Left renal pelvis (tissue), 4 donors: ENCODE measurements at regions not wholly inside any gene's neighbourhood (a gene's known extent, or its start where the extent isn't known, plus 50 kb on each side); places are given as distances from the start of the nearest gene placed in this dataset.
A peak's percentile ranks its signal among the peaks of the same experiment; 100 is the strongest.

ENCODE experiments used
- DNase-seq, 4 donors: peaks; one replicate each; pipeline ENCODE4 v3.0.0-alpha.2; 2013; ENCODE audit warnings: low read depth in 4 of 4, low spot score in 3 of 4

DNA sequence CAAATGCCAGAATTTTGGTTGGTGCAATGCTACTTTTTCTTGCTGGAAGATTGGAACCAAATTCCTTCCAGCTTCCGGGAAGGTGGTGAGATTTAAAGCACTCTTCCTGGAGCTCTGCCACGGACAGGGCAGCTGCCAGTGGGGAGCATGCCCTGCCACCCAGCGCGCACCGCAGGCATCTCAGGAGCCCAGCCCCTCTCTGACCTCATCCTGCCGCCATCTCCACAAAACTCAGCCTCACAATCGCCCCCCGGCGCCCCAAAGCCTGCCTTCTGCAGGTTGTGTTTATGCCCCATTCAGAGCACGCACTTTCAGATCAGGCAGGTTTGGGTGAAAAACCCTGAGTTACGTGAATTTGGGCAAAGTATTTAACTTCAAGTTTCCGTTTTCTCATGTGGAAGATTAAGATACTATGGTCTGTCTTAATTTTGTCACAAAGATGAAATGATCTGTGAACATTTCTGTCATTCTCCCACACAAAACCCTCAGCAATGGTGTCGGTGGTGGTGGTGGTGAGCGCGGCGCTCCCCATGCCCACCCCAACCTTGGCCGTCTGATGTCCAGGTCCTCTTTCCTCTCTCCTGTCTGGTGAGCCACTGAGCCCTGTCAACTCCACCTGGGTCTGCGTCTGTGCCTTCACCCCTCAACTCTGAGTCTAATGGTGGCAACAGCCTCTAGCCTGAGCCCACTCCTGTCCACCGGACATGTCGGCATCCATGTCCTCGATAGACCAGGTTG, 282.8 kb upstream of the SALL3 start:
- no peak for DNase-seq

DNA sequence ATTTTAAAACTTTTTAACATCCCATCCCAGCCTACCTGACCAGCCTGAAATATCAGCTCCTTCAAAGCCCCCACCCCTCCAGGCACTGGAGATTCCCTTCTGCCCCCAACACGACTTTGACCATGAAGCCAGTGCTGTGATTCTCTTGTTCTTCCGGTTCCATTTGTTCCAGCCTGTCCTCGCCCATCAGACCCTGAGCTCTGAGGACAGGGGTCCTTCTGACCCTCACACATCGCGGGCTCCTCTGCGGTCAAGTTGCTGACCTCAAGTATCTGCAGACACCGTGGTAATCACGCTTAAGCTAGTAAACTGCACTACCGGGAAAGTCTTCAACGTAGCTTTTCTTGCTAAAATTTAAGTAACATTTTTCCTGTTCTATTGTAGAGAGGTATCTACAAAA, 282.2 kb upstream of the SALL3 start:
- no peak for DNase-seq

DNA sequence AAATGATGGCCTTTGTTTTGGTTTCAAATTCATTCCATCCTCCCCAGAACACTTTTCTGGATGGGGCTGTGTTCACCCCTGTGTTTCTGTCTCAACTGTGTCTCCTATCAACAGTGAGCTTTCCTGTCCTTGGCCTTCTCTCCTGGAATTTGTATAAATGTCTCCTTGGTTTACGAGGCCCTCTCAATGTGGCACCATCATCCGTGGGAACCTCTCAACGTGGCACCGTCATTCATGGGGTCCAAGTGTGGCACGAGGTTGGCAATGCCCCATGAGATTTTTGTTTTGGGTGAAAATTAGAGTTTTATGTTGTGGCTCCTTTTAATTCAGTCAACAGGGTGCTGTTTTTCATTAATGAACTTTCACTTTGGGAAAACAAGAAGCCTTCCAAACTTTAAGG, 280.7 kb upstream of the SALL3 start:
- no peak for DNase-seq

DNA sequence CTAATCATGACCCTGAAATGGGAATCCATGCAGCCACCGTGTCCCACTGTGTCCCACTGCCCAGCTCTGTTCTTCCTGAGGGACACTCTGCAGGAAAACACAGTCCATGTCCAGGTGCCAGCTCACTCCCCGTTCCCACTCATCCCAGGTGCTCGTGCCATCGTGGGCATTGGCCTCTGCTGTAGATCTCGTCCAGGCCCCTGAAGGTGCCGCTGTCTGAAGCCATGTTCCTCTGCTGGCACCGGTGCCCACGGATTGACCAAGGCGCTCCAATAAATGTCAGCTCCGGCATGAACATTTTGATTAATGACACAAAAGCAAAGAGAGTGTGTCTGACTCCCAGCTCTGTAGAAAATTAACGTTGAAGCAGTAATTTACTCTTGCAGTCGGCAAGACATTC, 280.1 kb upstream of the SALL3 start:
- DNase-seq = no peak

DNA sequence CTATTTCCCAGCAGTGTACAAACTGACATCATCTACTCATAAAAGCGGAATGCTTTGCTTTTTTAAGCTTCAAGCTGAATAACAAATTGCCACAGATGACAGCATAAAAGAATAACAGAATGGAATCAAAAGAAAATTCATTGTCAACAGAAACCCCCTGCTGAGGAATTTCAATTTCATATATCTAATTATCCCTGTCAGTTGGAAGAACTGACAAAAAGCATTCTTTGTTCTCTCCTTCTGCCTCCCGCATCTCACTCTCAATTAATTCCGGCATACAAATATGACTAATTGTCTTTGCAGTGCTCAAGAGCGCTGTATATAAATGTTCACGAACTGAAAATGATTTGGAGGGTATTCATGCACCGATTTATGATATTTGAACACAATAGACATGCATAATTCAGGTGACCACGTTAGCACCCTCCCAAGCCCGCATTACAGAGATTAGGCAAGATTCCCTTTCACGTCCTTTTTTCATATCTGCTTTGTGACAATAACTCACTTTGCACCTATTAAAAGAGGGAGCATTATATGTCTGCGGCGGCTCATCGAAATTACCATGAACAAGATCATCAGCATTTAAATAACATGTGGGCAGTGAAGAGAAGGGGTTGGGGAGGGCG, 277.7 kb upstream of the SALL3 start:
- DNase-seq = no peak

DNA sequence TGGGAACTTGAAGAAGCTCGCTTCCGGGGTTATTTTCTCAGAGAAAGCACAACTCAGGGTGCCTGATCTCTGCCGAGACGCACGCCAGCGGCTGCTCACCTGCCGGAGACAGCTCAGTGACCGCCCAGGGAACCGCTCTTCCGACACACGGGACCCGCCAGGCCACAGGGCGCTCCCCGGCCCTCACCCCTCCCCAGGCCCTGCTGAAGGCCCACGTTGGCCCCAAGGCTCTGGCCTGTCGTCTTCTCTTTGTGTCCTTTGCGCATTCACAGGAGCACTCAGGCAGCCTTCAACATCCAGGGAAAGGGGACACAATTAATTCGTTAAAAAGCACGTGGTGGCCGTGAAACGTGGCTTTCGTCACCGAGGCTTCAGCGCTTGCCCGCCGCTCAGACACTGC, 276.3 kb upstream of the SALL3 start:
- no peak for DNase-seq

DNA sequence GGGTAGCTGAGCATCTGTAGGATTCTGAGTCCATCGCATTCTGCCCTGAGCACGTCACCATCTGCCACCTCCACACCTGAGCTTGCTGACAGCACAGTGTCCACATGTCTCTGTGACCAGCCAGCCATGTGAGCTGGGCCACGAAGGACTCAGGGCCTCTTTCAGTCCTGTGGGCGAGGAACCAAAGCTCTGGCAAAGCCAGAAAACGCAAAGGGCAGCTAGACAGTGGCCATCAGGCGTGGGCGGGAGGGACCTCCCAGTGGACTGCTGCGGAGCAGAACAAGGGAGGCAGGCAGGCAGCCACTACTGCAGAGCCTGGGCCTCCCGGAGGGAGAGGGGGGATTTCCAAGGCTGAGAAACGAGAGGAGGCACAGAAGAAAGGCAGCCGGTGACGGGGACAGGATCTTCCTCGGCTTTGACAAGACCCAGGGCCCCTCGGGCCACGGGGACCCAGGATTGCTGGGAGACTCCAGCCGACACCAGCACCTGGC, 274.6 kb upstream of the SALL3 start:
- no peak for DNase-seq

DNA sequence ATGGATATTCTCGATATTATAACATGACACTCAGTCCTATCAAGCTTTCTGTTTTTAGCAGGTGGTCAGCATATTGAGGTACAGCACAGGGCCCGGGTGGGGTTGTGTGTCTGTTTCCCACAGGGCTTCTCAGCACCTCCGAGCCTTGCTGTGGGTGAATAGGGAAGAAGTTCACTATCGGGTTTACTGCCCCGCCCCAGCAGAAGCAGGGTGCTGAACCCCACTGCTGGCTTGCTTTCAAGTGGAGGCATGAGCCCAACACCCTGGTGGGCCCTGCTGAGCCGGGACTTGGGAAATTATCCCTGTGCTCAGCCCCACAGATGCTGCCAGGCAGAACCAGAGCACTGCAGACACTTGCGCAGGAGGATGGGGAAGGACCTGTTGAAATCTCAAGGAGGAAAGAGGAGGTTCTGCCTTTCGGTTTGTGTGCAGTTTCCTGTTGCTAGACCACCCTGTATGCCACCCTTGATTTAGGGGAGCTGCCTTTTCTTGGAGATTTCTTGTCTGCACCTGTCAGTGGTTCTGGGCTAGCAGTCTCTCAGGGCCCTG, 270.3 kb upstream of the SALL3 start:
- DNase-seq = no peak

DNA sequence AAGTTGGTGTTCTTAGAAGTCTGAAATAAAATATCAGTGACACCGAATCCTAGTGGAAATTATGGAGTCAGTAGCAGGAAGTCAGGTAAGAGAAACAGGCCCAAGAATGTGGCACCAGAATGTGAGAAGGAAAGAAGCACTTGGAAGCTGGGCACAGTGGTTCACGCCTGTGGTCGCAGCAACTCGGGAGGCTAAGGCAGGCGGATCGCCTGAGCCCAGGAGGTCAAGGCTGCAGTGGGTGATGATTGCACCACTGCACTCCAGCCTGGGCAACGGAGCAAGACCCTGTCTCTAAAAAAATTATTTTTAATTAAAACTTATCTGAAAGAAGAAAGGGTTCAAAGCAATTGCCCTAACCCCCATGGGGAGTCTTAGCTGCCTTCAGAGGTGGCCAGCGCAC, 268.3 kb upstream of the SALL3 start:
- no peak for DNase-seq

DNA sequence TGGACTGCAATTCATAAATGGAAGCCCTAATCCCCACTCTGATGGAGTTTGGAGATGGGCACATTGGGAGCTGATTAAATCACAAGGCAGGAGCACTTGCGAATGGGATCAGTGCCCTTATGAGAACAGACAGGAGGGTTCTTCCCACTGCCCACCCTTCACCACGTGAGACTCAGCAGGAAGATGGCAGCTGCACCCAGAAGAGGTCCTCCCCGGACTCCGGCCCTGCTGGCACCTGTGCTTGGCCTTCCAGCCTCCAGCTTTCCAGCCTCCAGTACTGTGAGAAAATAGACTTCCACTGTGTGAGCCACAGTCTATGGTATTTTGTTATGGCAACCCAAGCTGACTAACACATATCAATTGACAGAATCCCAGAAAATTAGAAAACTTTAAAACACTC, 267.6 kb upstream of the SALL3 start:
- no peak for DNase-seq

DNA sequence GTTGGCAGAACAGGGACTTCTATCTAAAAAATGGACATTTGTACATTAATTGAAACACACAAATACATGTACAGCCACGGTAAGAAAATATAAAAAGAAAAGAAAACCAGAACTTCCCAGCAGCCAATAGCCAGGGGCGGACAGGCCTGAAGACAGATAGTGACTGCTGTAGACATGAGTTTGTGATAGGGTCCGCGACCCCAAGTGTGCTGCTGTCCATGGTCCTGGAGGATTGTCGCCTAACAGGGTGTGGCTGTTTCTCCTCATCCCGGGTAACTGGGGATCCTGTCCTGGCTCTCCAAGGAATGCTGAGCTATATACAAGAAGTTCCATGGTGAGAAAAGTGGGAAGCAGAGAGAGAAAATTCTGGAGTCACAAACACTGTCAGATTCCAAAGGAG, 266.5 kb upstream of the SALL3 start:
- peak in 3 of 4 donors; percentile 24 to 58 (median 42) for DNase-seq

DNA sequence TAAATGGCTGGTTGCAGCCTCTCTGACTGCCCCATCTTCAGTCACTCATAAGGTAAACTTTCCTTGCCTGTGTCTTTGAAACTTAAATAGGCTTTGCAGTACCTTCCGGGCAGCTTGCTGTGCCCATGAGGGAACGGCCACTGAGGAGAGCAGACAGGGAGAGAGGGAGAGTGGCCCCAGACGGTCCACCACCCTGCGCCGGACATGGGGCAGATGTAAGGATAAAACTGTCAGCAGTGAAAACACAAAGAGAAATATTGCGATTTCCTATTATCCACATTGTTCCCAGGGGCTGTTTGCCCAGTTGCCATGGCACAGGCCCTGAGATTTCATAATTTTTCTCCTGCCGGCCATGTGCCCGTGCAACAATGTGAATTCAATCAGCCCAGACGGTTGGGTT, 265.9 kb upstream of the SALL3 start:
- DNase-seq = no peak

DNA sequence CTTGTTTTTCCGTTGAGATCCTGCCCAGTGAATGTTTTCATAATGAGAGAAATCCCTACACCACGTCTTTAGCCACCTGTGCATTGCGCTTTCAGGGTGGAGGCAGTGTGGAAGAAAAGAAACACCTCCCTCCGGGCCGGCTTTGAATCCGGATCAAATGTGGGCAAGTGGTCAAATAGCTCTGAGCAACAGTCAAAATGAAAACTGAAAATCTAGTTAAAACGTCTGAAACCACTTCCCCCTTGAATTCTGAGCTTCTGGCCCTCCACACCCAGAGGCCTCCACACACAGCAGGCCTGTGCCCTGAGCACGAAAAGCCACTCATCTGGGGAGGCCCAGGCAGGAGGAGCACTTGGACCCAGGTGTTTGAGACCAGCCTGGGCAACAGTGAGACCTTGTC, 263.6 kb upstream of the SALL3 start:
- no peak for DNase-seq

DNA sequence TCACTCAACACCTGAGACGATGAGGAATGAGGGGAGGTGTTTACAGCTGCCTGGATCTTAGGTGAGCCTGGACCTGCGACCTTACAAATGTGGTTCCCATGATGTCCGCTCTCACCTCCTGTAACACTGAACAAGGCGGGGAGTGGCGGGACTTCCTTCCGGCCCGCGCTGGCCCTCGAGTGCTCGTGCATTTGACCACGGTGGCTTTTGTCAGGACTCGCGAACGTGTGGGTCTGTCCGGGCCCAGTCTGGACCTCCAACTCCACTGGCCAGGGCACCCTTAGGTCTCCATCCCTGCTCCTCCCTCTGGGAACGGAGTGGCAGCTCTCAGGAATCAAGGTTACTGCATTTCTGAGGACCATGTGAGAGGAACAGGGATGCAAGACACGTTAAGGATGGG, 263.0 kb upstream of the SALL3 start:
- no peak for DNase-seq

DNA sequence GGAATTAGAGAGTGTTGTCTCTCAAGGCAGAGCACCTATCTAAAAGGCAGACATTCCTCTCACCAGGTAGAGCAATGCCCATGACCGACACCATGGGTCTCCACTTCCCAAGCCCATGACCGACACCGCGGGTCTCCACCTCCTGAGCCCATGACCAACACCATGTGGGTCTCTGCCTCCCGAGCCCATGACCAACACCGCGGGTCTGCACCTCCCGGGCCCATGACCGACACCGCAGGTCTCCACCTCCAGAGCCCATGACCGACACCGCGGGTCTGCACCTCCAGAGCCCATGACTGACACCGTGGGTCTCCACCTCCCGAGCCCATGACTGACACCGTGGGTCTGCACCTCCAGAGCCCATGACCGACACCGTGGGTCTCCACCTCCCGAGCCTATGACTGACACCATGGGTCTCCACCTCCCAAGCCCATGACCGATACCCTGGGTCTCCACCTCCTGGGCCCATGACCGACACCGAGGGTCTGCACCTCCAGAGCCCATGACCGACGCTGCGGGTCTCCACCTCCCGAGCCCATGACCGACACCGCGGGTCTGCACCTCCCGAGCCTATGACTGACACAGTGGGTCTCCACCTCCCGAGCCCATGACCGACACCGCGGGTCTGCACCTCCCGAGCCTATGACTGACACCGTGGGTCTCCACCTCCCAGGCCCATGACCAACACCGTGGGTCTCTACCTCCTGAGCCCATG, 262.4 kb upstream of the SALL3 start:
- DNase-seq = no peak

DNA sequence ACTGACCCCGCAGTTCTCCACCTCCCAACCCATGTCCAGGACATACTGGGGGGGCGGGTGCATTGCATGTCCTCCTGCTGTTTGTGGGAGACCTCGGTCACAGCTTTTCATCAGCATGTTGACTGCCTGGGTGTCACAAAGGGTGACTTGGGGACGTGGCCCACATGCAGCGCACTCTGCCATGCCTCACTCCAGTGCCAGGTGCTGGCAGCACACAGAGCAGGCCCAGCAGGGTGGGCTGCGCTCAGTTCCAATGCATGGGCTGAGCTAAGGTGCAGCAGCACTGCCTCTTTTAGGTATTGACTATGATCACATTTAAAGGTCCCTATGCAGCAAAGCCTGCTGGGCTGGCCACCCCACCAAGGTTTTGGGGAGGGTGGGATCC, 261.9 kb upstream of the SALL3 start:
- DNase-seq = no peak

DNA sequence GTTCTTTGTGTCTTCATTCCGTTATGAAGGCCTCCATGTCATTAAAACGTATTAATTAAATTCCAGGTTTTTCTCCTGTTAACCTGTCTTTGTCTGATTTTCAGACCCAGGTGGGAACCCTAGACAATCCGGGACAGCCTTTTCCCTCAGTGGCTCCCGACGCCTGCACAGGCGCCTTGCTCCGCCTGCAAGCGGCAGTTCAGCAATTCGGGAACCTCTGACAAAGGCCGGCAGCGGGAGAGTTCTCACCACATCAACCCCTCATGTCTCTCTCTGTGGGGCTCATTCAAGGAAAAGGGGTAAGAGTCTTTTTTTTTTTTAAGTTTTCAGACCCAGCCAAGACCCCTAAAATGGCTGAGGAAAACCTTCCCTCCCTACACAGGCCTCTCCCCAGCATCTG, 259.8 kb upstream of the SALL3 start:
- no peak for DNase-seq

DNA sequence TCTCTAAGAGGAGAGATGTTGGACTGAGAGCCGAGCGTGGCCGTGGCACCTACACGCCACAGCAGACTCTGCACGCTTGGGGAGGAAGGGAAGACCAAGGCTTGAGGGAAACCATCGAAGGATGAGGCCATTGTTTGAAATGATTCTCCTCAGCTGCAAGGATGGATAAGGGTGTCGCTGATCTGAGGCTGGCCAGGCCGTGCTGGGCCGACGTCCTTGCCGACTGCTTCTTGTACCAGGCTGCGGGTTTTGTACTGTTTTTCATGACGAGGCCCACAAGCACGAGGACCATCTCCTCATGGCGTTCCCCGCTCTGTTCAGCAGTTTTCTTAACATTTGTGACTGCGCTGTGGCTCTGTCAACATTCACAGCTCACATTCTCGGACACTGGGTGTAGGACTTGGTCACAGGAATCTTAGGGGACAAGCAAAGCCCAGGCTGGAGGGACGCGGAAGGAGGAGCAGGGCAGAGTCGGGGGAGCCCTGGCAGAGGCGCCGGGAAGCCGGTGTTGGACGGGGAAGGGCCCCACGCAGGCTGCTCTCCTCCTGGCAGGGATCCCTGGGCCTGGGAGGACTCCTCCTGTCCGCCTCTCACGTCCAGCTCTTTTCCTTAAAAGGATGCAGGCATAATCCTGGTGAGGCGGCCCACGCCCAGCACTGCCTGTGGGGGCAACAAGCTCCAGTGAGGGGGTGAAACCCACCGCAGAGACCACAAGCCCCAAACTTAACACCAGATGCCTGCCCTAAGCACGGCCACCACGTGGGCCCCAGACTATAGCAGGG, 259.0 kb upstream of the SALL3 start:
- no peak for DNase-seq

DNA sequence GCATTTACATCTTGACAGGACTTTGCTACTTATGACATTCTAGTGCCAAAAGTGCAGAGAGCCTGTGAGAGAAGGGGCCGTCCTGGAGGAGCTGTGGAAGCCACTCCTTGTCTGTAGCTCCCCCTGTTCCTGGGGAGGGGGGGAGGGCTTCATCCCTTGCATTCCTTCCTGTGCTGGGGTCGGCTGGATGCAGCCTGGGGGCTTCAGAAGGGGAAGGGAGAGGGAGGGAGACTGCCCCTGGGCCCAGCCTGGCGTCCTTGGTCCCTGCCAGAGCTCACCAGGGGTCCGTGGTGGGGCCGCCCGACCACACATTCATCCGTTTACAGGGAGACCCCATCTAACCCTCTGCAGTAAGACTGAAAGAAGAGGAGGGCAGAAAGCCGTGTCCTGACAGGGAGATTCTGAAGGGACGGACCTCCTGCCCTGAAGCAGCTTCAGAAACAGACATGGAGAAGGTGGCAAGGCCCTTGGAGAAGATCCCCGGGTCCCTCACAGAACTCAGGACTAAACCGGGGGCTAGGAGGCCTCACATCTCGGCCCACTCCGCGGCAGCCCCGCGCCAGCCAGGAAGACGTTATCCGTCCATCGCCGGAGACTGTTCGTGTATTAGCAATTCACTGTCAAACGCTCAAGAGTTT, 258.3 kb upstream of the SALL3 start:
- no peak for DNase-seq

DNA sequence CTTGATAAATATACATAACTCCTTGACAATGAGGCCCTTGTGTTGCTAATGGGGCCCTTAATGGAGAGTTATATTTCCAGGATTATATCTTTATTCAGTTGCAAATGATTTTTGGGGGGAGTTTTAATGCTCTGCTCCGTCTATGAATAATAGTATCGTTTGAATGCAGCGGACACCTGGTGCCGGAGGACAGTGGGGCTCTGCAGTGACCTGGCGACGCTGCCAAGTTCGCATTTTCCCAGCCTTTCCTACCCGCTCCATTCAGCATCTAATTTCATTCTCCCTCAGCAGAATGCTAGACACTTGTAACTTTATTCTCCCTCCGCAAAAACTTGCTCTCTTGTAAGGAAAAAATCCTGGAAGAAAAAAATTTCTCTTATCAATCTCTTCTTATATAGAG, 257.6 kb upstream of the SALL3 start:
- DNase-seq = no peak
